ENCODE measurements at regions not wholly inside any gene's neighbourhood (a gene's known extent, or its start where the extent isn't known, plus 50 kb on each side); places are given as distances from the start of the nearest gene placed in this dataset.

DNA sequence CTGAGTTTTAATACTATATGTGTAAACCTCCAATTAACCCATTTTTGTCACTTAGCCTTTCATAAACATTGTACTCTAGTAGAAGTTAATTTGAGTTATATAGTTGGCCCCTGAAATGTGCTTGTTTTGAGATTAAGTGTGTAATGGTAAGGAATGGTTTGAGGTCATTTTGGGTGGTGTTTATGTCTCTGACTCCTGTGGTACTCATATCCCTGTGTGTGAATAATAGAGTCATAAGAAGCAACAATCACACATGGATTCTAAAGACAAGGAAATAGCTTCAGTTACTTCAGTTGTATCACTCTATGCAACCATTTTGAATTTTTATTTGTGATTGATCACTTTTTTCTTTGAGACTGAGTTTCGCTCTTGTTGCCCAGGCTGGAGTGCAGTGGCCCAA lies 408.5 kb downstream of the MFSD1 start:
- no peak for DNase-seq (ENCODE audit: low read depth in 4 of 4, low spot score in 3 of 4)

GRCh38 chr3:159216311-159216710 lies 414.5 kb downstream of the MFSD1 start:
- no peak for DNase-seq (ENCODE audit: low read depth in 4 of 4, low spot score in 3 of 4)

DNA sequence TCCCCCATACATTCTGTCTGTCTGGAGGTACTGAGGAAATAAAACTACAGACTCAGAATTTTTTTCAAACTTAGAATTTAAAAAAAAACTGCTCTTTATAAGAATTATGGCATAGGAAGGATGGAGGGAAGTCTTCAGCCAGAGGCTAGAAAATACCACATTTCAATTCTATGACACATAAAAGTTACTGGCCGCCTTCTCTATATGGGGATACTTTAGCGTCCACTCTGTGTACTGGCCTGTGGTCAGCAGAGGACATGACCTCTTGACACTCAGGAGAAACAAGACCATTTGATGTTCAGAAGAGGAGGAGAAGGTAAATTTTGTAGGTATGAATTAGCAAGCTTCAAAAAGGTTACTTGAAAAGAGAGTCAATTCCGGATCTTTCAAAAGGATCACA lies 417.4 kb downstream of the MFSD1 start:
- DNase-seq (ENCODE audit: low read depth in 4 of 4, low spot score in 3 of 4), result no peak

DNA sequence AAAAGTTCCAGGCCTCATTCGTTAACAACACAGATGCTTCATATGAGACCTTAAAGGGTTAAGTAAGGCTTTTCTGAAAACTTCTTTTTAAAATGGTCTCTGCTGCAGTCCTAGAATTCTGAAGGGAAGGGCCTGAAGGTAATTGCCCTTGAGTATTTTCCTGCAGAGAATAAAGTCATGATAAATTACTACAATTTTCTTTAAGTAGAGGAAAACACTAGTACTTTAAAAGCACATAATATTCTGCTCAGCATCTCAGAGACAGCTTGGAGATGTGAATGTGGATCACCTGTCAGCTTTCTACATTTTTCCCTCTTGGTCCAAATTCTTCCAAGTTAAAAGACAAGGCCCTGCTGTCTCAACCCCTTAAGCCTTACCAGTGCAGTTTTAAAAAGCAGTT lies 419.5 kb downstream of the MFSD1 start:
- DNase-seq (ENCODE audit: low read depth in 4 of 4, low spot score in 3 of 4), result no peak

DNA sequence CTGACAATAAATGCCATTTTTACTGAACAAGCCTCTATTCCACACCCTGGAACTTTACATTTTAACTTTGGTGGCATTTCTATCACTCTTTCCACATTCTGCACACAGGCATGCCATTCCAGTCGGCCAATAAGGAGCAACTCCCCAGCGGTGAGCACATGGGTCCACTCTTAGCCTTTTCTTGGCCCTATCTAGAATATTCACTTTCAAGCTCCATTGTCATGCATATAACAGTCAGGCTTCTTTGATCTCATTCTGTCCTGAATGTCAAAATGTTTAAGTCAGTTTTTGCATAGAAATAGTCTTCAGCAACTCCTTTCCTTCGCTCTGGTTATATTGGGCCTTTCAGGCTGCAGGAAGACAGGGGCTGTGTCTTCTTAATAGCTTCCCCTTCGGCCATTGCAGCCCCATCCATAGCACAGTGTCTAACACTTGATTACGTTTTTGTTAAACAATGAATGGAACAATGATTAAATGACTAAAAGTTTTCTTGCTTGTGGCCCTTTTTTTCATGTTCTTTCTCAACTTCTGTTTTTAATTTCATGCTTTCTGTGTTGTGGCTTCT lies 427.3 kb downstream of the MFSD1 start:
- DNase-seq (ENCODE audit: low read depth in 4 of 4, low spot score in 3 of 4), result no peak

- no peak for DNase-seq (ENCODE audit: low read depth in 4 of 4, low spot score in 3 of 4)
These were observed 431.1 kb downstream of the MFSD1 start for GRCh38 chr3:159232966-159233365.

GRCh38 chr3:159233734-159234133 lies 431.9 kb downstream of the MFSD1 start:
- DNase-seq (ENCODE audit: low read depth in 4 of 4, low spot score in 3 of 4), result no peak

DNA sequence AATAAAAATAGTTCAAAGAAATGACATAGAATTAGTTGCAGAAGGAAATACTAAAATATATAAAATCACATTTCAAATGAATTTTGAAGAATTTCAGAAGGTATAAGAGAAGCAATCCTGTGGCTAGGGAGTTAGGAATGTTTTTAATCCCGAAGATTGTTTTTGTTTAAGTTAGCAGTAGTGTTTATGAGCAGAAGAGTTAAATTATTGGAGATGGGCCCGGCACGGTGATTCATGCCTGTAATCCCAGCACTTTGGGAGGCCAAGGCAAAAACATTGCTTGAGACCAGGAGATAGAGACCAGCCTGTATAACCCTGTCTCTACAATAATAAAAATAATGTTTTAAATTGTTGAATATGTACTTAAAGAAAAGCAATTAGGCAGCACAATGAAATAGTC lies 432.5 kb downstream of the MFSD1 start:
- DNase-seq (ENCODE audit: low read depth in 4 of 4, low spot score in 3 of 4), result no peak

GRCh38 chr3:159236321-159236720 lies 434.5 kb downstream of the MFSD1 start:
- no peak for DNase-seq (ENCODE audit: low read depth in 4 of 4, low spot score in 3 of 4)

DNA sequence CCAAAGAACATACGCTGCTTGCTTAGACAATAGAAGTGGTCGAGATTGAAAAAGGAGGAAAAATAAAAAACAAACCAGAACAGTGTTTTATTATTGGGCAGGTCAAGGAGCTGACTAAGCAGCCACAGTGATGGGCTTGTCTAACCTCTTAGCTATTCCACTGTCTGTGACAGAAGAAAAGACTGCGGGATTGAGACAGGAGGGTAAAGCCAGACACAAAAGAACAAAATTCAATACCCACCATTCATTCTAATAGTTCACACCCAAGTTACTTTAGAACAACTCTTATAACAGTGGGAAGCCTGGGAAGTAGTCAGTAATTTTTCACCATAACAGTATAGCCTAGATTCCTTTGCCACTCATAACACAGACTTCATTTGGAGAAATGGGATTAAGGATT lies 435.4 kb downstream of the MFSD1 start:
- DNase-seq (ENCODE audit: low read depth in 4 of 4, low spot score in 3 of 4), result no peak

DNA sequence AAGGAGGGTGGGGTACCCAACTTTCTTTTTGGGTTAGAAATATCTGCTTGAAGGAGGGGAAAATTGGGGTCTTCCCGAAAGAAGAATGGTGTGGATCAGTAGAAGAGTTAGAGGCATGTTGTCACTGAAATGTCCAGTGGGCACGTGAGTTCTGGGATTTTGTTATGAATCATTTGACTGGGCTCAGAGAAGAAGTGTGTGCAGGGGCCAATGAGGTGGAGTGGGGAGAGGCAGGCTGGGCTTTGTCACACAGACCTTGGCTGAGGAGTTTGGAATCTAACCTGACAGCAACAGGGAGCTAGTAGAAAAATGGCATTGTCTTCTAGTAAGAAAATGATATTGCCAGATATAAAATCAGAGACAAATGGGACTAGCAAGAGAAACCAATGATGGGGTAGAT lies 436.8 kb downstream of the MFSD1 start:
- no peak for DNase-seq (ENCODE audit: low read depth in 4 of 4, low spot score in 3 of 4)

DNA sequence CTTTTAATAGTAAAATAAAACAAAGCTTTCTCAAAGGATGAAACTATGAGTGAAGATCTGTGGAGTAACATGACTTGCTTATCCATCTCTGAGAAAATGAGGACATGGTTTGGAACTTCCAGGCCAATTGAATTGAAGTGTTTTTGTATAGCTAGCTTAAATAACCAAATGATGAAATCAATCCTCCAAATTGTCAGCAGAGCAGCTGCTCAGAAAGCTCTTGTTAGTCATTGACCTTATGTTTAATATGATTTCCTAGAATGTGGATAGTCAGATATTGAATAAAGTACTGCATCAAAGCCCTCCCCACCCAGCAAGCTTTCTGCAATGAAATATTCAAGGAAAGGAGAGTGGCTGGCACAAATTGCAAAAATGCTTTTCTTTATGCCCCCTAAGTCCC lies 437.2 kb downstream of the MFSD1 start:
- DNase-seq (ENCODE audit: low read depth in 4 of 4, low spot score in 3 of 4), result no peak

- DNase-seq (ENCODE audit: low read depth in 4 of 4, low spot score in 3 of 4), result no peak
These were observed 443.1 kb downstream of the MFSD1 start for GRCh38 chr3:159244933-159245332.

- no peak for DNase-seq (ENCODE audit: low read depth in 4 of 4, low spot score in 3 of 4)
These were observed 444.0 kb downstream of the MFSD1 start for GRCh38 chr3:159245871-159246270.

- DNase-seq (ENCODE audit: low read depth in 4 of 4, low spot score in 3 of 4), result no peak
These were observed 444.5 kb downstream of the MFSD1 start for GRCh38 chr3:159246385-159246784.

GRCh38 chr3:159249472-159250174 lies 447.8 kb downstream of the MFSD1 start:
- DNase-seq (ENCODE audit: low read depth in 4 of 4, low spot score in 3 of 4), result no peak

GRCh38 chr3:159250961-159251360 lies 449.1 kb downstream of the MFSD1 start:
- no peak for DNase-seq (ENCODE audit: low read depth in 4 of 4, low spot score in 3 of 4)

DNA sequence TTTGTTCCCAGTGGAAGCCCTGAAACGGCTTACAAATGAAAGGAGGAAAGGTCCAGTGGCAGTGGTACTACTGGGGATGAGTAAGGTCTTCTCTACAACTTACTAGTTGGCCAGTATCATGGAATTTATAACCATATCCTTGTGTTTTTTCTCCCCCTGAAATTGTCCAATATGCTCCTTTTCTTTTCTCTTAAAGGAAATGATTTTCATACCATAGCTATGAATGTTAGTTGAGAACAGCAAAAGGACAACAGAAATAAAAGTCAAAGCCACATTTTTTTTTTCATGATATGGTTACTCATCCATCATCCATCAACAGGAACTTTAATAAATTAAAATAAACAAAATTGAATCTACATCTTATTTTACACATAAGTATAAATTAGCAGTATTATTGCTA lies 450.4 kb downstream of the MFSD1 start:
- DNase-seq (ENCODE audit: low read depth in 4 of 4, low spot score in 3 of 4), result no peak

GRCh38 chr3:159252772-159253384 lies 451.0 kb downstream of the MFSD1 start:
- no peak for DNase-seq (ENCODE audit: low read depth in 4 of 4, low spot score in 3 of 4)

DNA sequence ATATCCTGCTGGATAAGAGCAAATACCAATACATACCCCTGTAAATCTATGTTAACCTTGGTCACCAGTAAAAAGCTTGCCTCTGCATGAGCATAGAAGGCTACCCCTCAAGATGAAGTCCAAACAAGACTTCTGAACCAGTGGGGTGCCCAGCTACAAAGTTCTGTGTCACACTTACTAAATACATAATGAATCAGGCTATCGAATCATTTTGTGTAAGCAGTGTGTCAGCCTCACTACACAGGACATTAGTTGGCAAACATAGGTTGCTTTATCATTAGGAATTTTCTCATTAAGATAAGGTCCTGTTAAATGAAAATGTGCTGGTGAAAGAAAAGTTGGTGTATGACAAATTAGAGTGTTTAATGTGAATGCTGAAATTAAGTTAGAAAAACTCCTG lies 452.0 kb downstream of the MFSD1 start:
- no peak for DNase-seq (ENCODE audit: low read depth in 4 of 4, low spot score in 3 of 4)

DNA sequence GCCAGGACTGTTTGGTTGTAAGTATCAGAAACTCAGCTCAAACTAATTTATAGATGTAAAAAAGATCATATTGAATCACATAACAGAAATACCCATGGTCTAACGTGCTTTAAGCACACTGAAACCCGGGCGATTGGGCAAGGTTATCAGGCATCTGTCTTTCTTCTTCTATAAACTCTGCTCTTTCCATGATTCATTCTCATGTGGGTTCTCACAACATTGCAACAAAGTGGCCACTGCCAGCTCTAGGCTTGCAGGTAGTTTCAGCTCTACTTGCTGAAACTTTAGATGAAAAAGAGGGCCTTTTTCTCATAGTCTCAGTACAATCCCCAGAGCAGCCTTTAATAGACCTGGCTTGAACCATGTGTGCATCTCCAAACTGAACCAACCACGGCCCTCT lies 456.1 kb downstream of the MFSD1 start:
- no peak for DNase-seq (ENCODE audit: low read depth in 4 of 4, low spot score in 3 of 4)

- DNase-seq (ENCODE audit: low read depth in 4 of 4, low spot score in 3 of 4), result no peak
These were observed 457.1 kb downstream of the MFSD1 start for GRCh38 chr3:159258934-159259333.

All from right renal pelvis (tissue), 4 donors.